ENCODE measurements at regions not wholly inside any gene's neighbourhood (a gene's known extent, or its start where the extent isn't known, plus 50 kb on each side); places are given as distances from the start of the nearest gene placed in this dataset.

DNA sequence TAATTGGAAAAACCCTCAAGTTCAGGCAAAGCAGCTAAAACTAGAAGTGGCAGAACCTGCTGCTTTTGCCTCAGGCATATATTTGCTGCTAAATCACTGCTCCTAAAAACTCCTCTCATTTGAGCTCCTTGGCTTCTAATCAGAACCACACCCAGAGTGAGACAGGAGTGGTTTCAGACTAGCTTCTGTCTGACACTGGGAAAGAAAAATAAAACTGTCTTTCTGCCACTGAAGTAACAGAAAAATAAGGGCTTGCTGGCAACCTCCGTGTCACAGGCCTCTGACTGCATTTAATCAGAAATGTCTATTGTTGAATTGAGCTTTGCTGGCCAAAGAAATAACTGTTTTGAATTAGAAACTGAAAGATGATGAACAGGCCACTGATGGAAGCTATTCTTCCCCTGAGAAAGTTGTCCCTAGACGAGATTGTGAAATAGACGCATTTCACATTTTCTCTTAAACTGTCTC lies 52.1 kb upstream of the RAP2C start:
- H3K36me3 ChIP-seq: no peaks in the 10 kb centered on the region
- H3K4me3 ChIP-seq (ENCODE audit: low read depth, low read length): no peak overlapping the region
- H3K9me3 ChIP-seq (ENCODE audit: severe bottlenecking): no peaks in the 10 kb centered on the region
- DNase-seq: no peak
- H3K27me3 ChIP-seq (ENCODE audit: insufficient read depth, low read depth, severe bottlenecking): peaks cover 2% of the 10 kb centered on the region
- H3K27ac ChIP-seq: no peak overlapping the region
- TF ChIP-seq, protein P1, sequence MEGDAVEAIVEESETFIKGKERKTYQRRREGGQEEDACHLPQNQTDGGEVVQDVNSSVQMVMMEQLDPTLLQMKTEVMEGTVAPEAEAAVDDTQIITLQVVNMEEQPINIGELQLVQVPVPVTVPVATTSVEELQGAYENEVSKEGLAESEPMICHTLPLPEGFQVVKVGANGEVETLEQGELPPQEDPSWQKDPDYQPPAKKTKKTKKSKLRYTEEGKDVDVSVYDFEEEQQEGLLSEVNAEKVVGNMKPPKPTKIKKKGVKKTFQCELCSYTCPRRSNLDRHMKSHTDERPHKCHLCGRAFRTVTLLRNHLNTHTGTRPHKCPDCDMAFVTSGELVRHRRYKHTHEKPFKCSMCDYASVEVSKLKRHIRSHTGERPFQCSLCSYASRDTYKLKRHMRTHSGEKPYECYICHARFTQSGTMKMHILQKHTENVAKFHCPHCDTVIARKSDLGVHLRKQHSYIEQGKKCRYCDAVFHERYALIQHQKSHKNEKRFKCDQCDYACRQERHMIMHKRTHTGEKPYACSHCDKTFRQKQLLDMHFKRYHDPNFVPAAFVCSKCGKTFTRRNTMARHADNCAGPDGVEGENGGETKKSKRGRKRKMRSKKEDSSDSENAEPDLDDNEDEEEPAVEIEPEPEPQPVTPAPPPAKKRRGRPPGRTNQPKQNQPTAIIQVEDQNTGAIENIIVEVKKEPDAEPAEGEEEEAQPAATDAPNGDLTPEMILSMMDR (IDR thresholded peaks at IDR 0.05; ENCODE audit: low read depth, low read length): no peak

GRCh38 chrX:132270699-132271098 lies 51.5 kb upstream of the RAP2C start:
- TF ChIP-seq, protein P1 (IDR thresholded peaks at IDR 0.05; ENCODE audit: low read depth, low read length): no peak
- peaks cover 2% of the 10 kb centered on the region for H3K27me3 ChIP-seq (ENCODE audit: insufficient read depth, low read depth, severe bottlenecking)
- H3K4me3 ChIP-seq (ENCODE audit: low read depth, low read length): no peak overlapping the region
- DNase-seq: no peak
- no peaks in the 10 kb centered on the region for H3K9me3 ChIP-seq (ENCODE audit: severe bottlenecking)
- H3K27ac ChIP-seq: no peak overlapping the region
- H3K36me3 ChIP-seq: no peaks in the 10 kb centered on the region

DNA sequence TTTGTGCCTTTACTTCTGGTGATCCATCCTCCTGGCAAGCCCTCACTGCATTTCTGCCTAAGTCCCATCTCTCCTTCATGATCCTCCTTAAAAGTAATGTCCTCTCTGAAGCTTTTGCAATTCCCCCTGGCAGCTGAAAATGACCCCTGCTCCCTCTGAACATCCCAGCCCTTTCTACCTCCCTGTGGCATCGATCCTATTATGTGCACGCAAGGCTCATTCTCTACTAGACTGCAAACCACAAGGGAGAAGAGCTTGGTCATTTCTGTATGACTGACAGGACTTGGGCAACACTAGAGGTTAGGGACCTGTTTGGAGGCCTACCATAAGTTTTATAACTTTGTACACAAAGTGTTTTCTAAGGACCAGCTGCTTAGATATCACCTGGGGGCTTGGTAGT lies 50.8 kb upstream of the RAP2C start:
- no peaks in the 10 kb centered on the region for H3K9me3 ChIP-seq (ENCODE audit: severe bottlenecking)
- TF ChIP-seq, protein P1 (IDR thresholded peaks at IDR 0.05; ENCODE audit: low read depth, low read length): no peak
- DNase-seq: no peak
- peaks cover 2% of the 10 kb centered on the region for H3K27me3 ChIP-seq (ENCODE audit: insufficient read depth, low read depth, severe bottlenecking)
- no peak overlapping the region for H3K4me3 ChIP-seq (ENCODE audit: low read depth, low read length)
- no peaks in the 10 kb centered on the region for H3K36me3 ChIP-seq
- no peak overlapping the region for H3K27ac ChIP-seq

Data from WERI-Rb-1 (cell line).